ENCODE measurements at regions not wholly inside any gene's neighbourhood (a gene's known extent, or its start where the extent isn't known, plus 50 kb on each side); places are given as distances from the start of the nearest gene placed in this dataset.

GRCh38 chr6:92371211-92372208 lies 1047.8 kb downstream of the EPHA7 start:
- Mint-ChIP-seq H3K36me3 (ENCODE audit: insufficient read depth, unreplicated experiment) (no peaks in the 10 kb centered on the region), H3K27me3 (ENCODE audit: insufficient read depth, unreplicated experiment) (no peaks in the 10 kb centered on the region), H3K4me1 (ENCODE audit: low read depth, unreplicated experiment) (no peaks in the 10 kb centered on the region)

GRCh38 chr6:92369309-92369708 lies 1050.0 kb downstream of the EPHA7 start:
- CTCF ChIA-PET, result no interaction called here
- H3K36me3 Mint-ChIP-seq (ENCODE audit: insufficient read depth, unreplicated experiment), result no peaks in the 10 kb centered on the region

More at GRCh38 chr6:92371211-92372208, 1047.8 kb downstream of the EPHA7 start:
- no TSS peak for BruUV-seq (replicated peaks)
- no peak for TF ChIP-seq CTCF (IDR thresholded peaks at IDR 0.05; ENCODE audit: insufficient read depth in 1 of 2, low read depth in 1 of 2, low read length in 1 of 2, severe bottlenecking in 1 of 2, unreplicated experiment in 1 of 2)
- H3K9me3 ChIP-seq, result no peaks in the 10 kb centered on the region
- no peak overlapping the region for H3K4me3 ChIP-seq (ENCODE audit: low read depth, low read length)
- H3K9me3 Mint-ChIP-seq (ENCODE audit: unreplicated experiment), result no peaks in the 10 kb centered on the region
- H3K4me3 Mint-ChIP-seq (ENCODE audit: unreplicated experiment), result no peak overlapping the region
- H3K27me3 ChIP-seq (replicated peaks; ENCODE audit: control insufficient read depth, insufficient read depth, low read length), result no peaks in the 10 kb centered on the region
- H3K36me3 ChIP-seq (ENCODE audit: control insufficient read depth, insufficient read depth, low read length), result no peaks in the 10 kb centered on the region
- no peak overlapping the region for H3K27ac Mint-ChIP-seq (ENCODE audit: unreplicated experiment)
- no peaks in the 10 kb centered on the region for H3K4me1 ChIP-seq
- ChIA-PET CTCF (no interaction called here), POLR2A (no interaction called here)
- DNase-seq, result no peak
- intact Hi-C loops (cut with micrococcal nuclease; ENCODE audit: unreplicated experiment), result no loop called here

More at GRCh38 chr6:92369309-92369708, 1050.0 kb downstream of the EPHA7 start:
- no peaks in the 10 kb centered on the region for H3K4me1 ChIP-seq
- H3K27me3 Mint-ChIP-seq (ENCODE audit: insufficient read depth, unreplicated experiment), result no peaks in the 10 kb centered on the region
- POLR2A ChIA-PET, result no interaction called here
- H3K27ac Mint-ChIP-seq (ENCODE audit: unreplicated experiment), result no peak overlapping the region
- DNase-seq, result no peak
- H3K4me3 ChIP-seq (ENCODE audit: low read depth, low read length), result no peak overlapping the region
- H3K4me3 Mint-ChIP-seq (ENCODE audit: unreplicated experiment), result no peak overlapping the region
- H3K9me3 ChIP-seq, result no peaks in the 10 kb centered on the region
- BruUV-seq (replicated peaks), result no TSS peak
- no peaks in the 10 kb centered on the region for H3K4me1 Mint-ChIP-seq (ENCODE audit: low read depth, unreplicated experiment)
- no peaks in the 10 kb centered on the region for H3K36me3 ChIP-seq (ENCODE audit: control insufficient read depth, insufficient read depth, low read length)
- H3K9me3 Mint-ChIP-seq (ENCODE audit: unreplicated experiment), result no peaks in the 10 kb centered on the region
- H3K27me3 ChIP-seq (replicated peaks; ENCODE audit: control insufficient read depth, insufficient read depth, low read length), result no peaks in the 10 kb centered on the region
- no peak for TF ChIP-seq CTCF (IDR thresholded peaks at IDR 0.05; ENCODE audit: insufficient read depth in 1 of 2, low read depth in 1 of 2, low read length in 1 of 2, severe bottlenecking in 1 of 2, unreplicated experiment in 1 of 2)
- intact Hi-C loops (cut with micrococcal nuclease; ENCODE audit: unreplicated experiment), result no loop called here

Data from Caco-2 (cell line).